IMR-90 (cell line): ENCODE measurements at regions not wholly inside any gene's neighbourhood (a gene's known extent, or its start where the extent isn't known, plus 50 kb on each side); places are given as distances from the start of the nearest gene placed in this dataset.

Experiments used
- ATAC-seq: fragments of 200-7000 bp; cut with Tn5 transposase; 2 replicates; pipeline ENCODE4 v1.9.1; 2020; ENCODE audit warnings: low read depth, mild to moderate bottlenecking, moderate library complexity
- BruUV-seq: library from RNA; stranded (reverse); fragments of 400-500 nt; replicated peaks from 2 replicates; lab custom pipeline; 2021; lab: Mats Ljungman, UMichigan
- CTCF ChIA-PET: fragments of 300-600 bp; formaldehyde crosslinking; extraction: SDS; loops from one replicate; lab custom pipeline; 2021; ENCODE audit warnings: antibody characterized with exemption; lab: Yijun Ruan, JAX
- POLR2A ChIA-PET: fragments of 300-600 bp; sonication (Branson Sonifier 250); formaldehyde crosslinking; loops from one replicate; lab custom pipeline; 2022; ENCODE audit warnings: antibody characterized with exemption; ENCODE audit not compliant: unreplicated experiment; lab: Charles Lee
- DNase-seq: peaks from one replicate; pipeline ENCODE4 v3.0.0; 2013
- H2AFZ ChIP-seq: replicated peaks from 2 replicates; pipeline ENCODE3; 2013; ENCODE audit warnings: low read length, mild to moderate bottlenecking; ENCODE audit not compliant: poor library complexity
- H2AK5ac ChIP-seq: 2 replicates; pipeline ENCODE4 v1.6.1; 2013; ENCODE audit warnings: low read depth, low read length, inconsistent platforms
- H2AK9ac ChIP-seq: replicated peaks from 2 replicates; pipeline ENCODE3; 2013; ENCODE audit warnings: mild to moderate bottlenecking, low read depth, low read length, moderate library complexity; ENCODE audit not compliant: poor library complexity
- H2BK120ac ChIP-seq: 2 replicates; pipeline ENCODE4 v1.6.1; 2013; ENCODE audit warnings: low read depth, low read length, inconsistent platforms
- H2BK15ac ChIP-seq: 3 replicates; pipeline ENCODE4 v1.6.1; 2013; ENCODE audit warnings: low read depth, low read length, inconsistent platforms
- H2BK20ac ChIP-seq: 2 replicates; pipeline ENCODE4 v1.6.1; 2013; ENCODE audit warnings: low read depth, mild to moderate bottlenecking, inconsistent platforms, low read length, moderate library complexity
- H2BK5ac ChIP-seq: 2 replicates; pipeline ENCODE4 v1.6.1; 2013; ENCODE audit warnings: mild to moderate bottlenecking, low read depth, low read length, inconsistent platforms; ENCODE audit not compliant: poor library complexity, severe bottlenecking
- H3K14ac ChIP-seq: replicated peaks from 2 replicates; pipeline ENCODE4 v1.6.1; 2013; ENCODE audit warnings: low read depth, low read length, inconsistent platforms
- H3K18ac ChIP-seq: 2 replicates; pipeline ENCODE4 v1.6.1; 2013; ENCODE audit warnings: low read depth, low read length, control low read depth
- H3K23ac ChIP-seq: 2 replicates; pipeline ENCODE4 v1.6.1; 2013; ENCODE audit warnings: low read depth, low read length, inconsistent platforms
- H3K27ac ChIP-seq: 2 replicates; pipeline ENCODE4 v1.5.1; 2013; ENCODE audit warnings: mild to moderate bottlenecking, control low read depth, low read length; ENCODE audit not compliant: insufficient read depth
- H3K27me3 ChIP-seq: 2 replicates; pipeline ENCODE4 v1.6.1; 2013; ENCODE audit warnings: low read length; ENCODE audit not compliant: control insufficient read depth, insufficient read depth
- H3K36me3 ChIP-seq: 2 replicates; pipeline ENCODE4 v1.6.1; 2013; ENCODE audit warnings: low read length, mixed read lengths; ENCODE audit not compliant: control insufficient read depth, insufficient read depth
- H3K4ac ChIP-seq: 2 replicates; pipeline ENCODE4 v1.6.1; 2013; ENCODE audit warnings: low read depth, low read length, inconsistent platforms
- H3K4me1 ChIP-seq: 2 replicates; pipeline ENCODE4 v1.6.1; 2013; ENCODE audit warnings: low read length, mixed read lengths; ENCODE audit not compliant: control insufficient read depth, insufficient read depth
- H3K4me2 ChIP-seq: 2 replicates; pipeline ENCODE4 v1.6.1; 2013; ENCODE audit warnings: low read depth, mild to moderate bottlenecking, control low read depth, low read length, moderate library complexity
- H3K4me3 ChIP-seq: 2 replicates; pipeline ENCODE4 v1.5.1; 2013; ENCODE audit warnings: low read depth, mild to moderate bottlenecking, control low read depth, low read length, moderate library complexity; ENCODE audit not compliant: insufficient read depth
- H3K56ac ChIP-seq: 2 replicates; pipeline ENCODE4 v1.6.1; 2013; ENCODE audit warnings: low read length, inconsistent platforms; ENCODE audit not compliant: insufficient read depth; ENCODE audit errors: extremely low read depth
- H3K79me1 ChIP-seq, 2 experiments: 2 replicates each; pipeline ENCODE4 v1.6.1; 2013; ENCODE audit warnings: low read length in 2 of 2, inconsistent platforms in 1 of 2, low read depth in 1 of 2
- H3K9ac ChIP-seq: 2 replicates; pipeline ENCODE4 v1.6.1; 2013; ENCODE audit warnings: low read depth, low read length, control low read depth
- H3K9me1 ChIP-seq: 2 replicates; pipeline ENCODE4 v1.6.1; 2013; ENCODE audit warnings: low read length, inconsistent platforms; ENCODE audit not compliant: insufficient read depth
- H3K9me3 ChIP-seq: 2 replicates; pipeline ENCODE4 v1.6.1; 2013; ENCODE audit warnings: low read length; ENCODE audit not compliant: control insufficient read depth, insufficient read depth
- H4K20me1 ChIP-seq: 2 replicates; pipeline ENCODE4 v1.6.1; 2013; ENCODE audit warnings: low read length, inconsistent platforms; ENCODE audit not compliant: insufficient read depth
- H4K5ac ChIP-seq: 2 replicates; pipeline ENCODE4 v1.6.1; 2013; ENCODE audit warnings: mild to moderate bottlenecking, low read depth, low read length, control low read depth
- H4K8ac ChIP-seq, 2 experiments: 2 replicates each; pipeline ENCODE4 v1.6.1; 2013; ENCODE audit warnings: low read depth in 2 of 2, low read length in 2 of 2, control low read depth in 1 of 2, inconsistent platforms in 1 of 2
- H4K91ac ChIP-seq: 2 replicates; pipeline ENCODE4 v1.6.1; 2013; ENCODE audit warnings: low read depth, low read length, inconsistent platforms; ENCODE audit not compliant: insufficient read depth
- BHLHE40 ChIP-seq: fragments of 150-350 bp; IDR thresholded peaks from 2 replicates; pipeline ENCODE4 v1.6.1; 2016; ENCODE audit warnings: mild to moderate bottlenecking, low read depth, low read length
- CEBPB ChIP-seq: IDR thresholded peaks from 2 replicates; pipeline ENCODE4 v1.6.1; 2012; ENCODE audit warnings: low read depth, low read length, improper control_type of control experiment
- CHD1 ChIP-seq: IDR thresholded peaks from 2 replicates; pipeline ENCODE4 v1.6.1; 2012; ENCODE audit warnings: low read depth, low read length, improper control_type of control experiment
- FOS ChIP-seq: fragments of 150-350 bp; IDR thresholded peaks from 2 replicates; pipeline ENCODE4 v1.6.1; 2016; ENCODE audit warnings: low read depth, low read length
- MAFK ChIP-seq: IDR thresholded peaks from 2 replicates; pipeline ENCODE4 v1.6.1; 2012; ENCODE audit warnings: low read depth, low read length, improper control_type of control experiment
- MAZ ChIP-seq: IDR thresholded peaks from 2 replicates; pipeline ENCODE4 v1.6.1; 2012; ENCODE audit warnings: low read depth, mild to moderate bottlenecking, low read length, improper control_type of control experiment, moderate library complexity, borderline replicate concordance
- MXI1 ChIP-seq: IDR thresholded peaks from 2 replicates; pipeline ENCODE4 v1.6.1; 2012; ENCODE audit warnings: low read depth, mild to moderate bottlenecking, low read length, moderate library complexity, borderline replicate concordance
- NFE2L2 ChIP-seq: fragments of 150-350 bp; IDR thresholded peaks from 2 replicates; pipeline ENCODE4 v1.6.1; 2016; ENCODE audit warnings: low read depth, mild to moderate bottlenecking, low read length
- POLR2A ChIP-seq: IDR thresholded peaks from 2 replicates; pipeline ENCODE4 v1.6.1; 2012; ENCODE audit warnings: mild to moderate bottlenecking, low read depth, low read length
- RFX5 ChIP-seq: IDR thresholded peaks from 2 replicates; pipeline ENCODE4 v1.8.0; 2012; ENCODE audit warnings: low read depth, mild to moderate bottlenecking, low read length, moderate library complexity
- SMC3 ChIP-seq: fragments of 150-350 bp; IDR thresholded peaks from 2 replicates; pipeline ENCODE4 v1.6.1; 2016; ENCODE audit warnings: low read depth, mild to moderate bottlenecking, antibody characterized with exemption, low read length, moderate library complexity
- WGBS, 2 experiments: methylation state at CpG; one replicate each; pipeline versions ENCODE4 v1.1.5 to v1.1.7; 2013; ENCODE audit warnings: missing lambda C conversion rate in 2 of 2; ENCODE audit not compliant: insufficient read length in 1 of 2; ENCODE audit errors: extremely low coverage in 2 of 2; 5-methylcytosine and 5-hydroxymethylcytosine counted together
- dilution Hi-C: fragments of 300-500 bp; cut with HindIII; formaldehyde crosslinking; loops from one replicate; pipeline ENCODE4 v1.14.3; 2018; ENCODE audit warnings: low sequenced_read_pairs; ENCODE audit not compliant: unreplicated experiment
- in situ Hi-C: fragments of 300-500 bp; cut with MboI; formaldehyde crosslinking; loops from 3 replicates; pipeline ENCODE4 v1.14.3; 2019; ENCODE audit warnings: low sequenced_read_pairs, inconsistent platforms, mixed read lengths
- intact Hi-C: fragments of 100-400 bp; cut with micrococcal nuclease; formaldehyde crosslinking; loops from 2 replicates; pipeline ENCODE4 v1.10.0; 2022
- TF ChIP-seq, protein P1 (sequence below): fragments of 150-350 bp; IDR thresholded peaks from 2 replicates; pipeline ENCODE4 v1.6.1; 2016; ENCODE audit warnings: low read depth, mild to moderate bottlenecking, low read length, moderate library complexity, borderline replicate concordance
- TF ChIP-seq, protein P2 (sequence below): fragments of 150-350 bp; IDR thresholded peaks from 2 replicates; pipeline ENCODE4 v1.6.1; 2017; ENCODE audit warnings: mild to moderate bottlenecking, antibody characterized with exemption, low read length, low read depth
- TF ChIP-seq, protein P3 (sequence below): conservative IDR thresholded peaks from 2 replicates; pipeline ENCODE4 v1.5.1; 2012; ENCODE audit warnings: mild to moderate bottlenecking, low read depth, low read length, improper control_type of control experiment

DNA sequence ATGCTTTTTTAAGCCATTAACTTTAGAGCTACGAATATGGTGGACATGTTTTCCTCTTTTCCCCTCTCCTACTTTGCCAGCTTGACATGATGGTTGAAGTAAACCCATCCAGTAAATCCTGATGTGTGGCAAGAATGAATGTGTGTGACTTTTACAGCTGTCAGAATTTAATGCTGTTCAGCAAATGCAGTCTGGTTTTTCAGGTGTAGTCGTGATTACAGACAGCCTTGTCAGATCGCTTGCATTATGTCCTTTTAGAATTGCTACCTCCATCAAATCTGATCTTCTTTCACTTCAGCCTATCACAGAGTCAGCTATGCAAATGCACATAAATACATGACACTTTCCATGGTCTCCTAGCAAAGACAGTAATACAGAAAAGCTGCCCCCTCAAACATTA lies 278.5 kb downstream of the FBXO15 start:
- Histone ChIP-seq H3K4ac (no peak overlapping the region), H4K20me1 (no peaks in the 10 kb centered on the region), H3K4me1 (no peaks in the 10 kb centered on the region), H2BK15ac (no peak overlapping the region), H3K23ac (no peak overlapping the region), H3K9me3 (no peaks in the 10 kb centered on the region), H2BK120ac (no peak overlapping the region), H3K4me2 (no peak overlapping the region), H3K79me1 (no peaks in the 10 kb centered on the region), H4K5ac (no peak overlapping the region), H2AFZ (no peak overlapping the region), H3K14ac (no peak overlapping the region), H4K91ac (no peak overlapping the region), H2BK20ac (no peak overlapping the region), H3K36me3 (no peaks in the 10 kb centered on the region), H2AK9ac (no peak overlapping the region), H3K27me3 (peaks cover 5% of the 10 kb centered on the region), H2BK5ac (no peak overlapping the region), H3K4me3 (no peak overlapping the region), H3K56ac (no peak overlapping the region), H2AK5ac (no peak overlapping the region), H4K8ac (no peak overlapping the region), H3K9me1 (0 out of 2 replicates have a peak, but pooled peaks cover 3% of the 10 kb centered on the region), H3K9ac (no peak overlapping the region), H3K18ac (no peak overlapping the region), H3K27ac (no peak overlapping the region)
- intact Hi-C loops: no loop called here
- ChIA-PET POLR2A (interaction anchor here (0.6 kb wide), 1 partner anchor 21 kb away, joined by 3 read pairs; no protein-coding TSS in a partner anchor), CTCF (interaction anchor here (0.6 kb wide), 1 partner anchor 197 kb away, joined by 4 read pairs; no protein-coding TSS in a partner anchor)
- ATAC-seq (no peak), DNase-seq (no peak)
- dilution Hi-C loops: no loop called here
- BruUV-seq: no TSS peak
- in situ Hi-C loops: no loop called here
- 82% methylated on average over 2 of the region's 3 CpGs; no CpG with 5 or more reads in 1 of the 2 experiments for WGBS, 2 experiments
- TF ChIP-seq, protein P1, sequence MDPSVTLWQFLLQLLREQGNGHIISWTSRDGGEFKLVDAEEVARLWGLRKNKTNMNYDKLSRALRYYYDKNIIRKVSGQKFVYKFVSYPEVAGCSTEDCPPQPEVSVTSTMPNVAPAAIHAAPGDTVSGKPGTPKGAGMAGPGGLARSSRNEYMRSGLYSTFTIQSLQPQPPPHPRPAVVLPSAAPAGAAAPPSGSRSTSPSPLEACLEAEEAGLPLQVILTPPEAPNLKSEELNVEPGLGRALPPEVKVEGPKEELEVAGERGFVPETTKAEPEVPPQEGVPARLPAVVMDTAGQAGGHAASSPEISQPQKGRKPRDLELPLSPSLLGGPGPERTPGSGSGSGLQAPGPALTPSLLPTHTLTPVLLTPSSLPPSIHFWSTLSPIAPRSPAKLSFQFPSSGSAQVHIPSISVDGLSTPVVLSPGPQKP: no peak
- TF ChIP-seq MXI1 (no peak), NFE2L2 (no peak), MAFK (no peak), RFX5 (no peak), BHLHE40 (no peak), MAZ (no peak), FOS (no peak), CHD1 (no peak), SMC3 (no peak), POLR2A (no peak), CEBPB (no peak)
- TF ChIP-seq, protein P2, sequence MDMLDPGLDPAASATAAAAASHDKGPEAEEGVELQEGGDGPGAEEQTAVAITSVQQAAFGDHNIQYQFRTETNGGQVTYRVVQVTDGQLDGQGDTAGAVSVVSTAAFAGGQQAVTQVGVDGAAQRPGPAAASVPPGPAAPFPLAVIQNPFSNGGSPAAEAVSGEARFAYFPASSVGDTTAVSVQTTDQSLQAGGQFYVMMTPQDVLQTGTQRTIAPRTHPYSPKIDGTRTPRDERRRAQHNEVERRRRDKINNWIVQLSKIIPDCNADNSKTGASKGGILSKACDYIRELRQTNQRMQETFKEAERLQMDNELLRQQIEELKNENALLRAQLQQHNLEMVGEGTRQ: no peak
- TF ChIP-seq, protein P3, sequence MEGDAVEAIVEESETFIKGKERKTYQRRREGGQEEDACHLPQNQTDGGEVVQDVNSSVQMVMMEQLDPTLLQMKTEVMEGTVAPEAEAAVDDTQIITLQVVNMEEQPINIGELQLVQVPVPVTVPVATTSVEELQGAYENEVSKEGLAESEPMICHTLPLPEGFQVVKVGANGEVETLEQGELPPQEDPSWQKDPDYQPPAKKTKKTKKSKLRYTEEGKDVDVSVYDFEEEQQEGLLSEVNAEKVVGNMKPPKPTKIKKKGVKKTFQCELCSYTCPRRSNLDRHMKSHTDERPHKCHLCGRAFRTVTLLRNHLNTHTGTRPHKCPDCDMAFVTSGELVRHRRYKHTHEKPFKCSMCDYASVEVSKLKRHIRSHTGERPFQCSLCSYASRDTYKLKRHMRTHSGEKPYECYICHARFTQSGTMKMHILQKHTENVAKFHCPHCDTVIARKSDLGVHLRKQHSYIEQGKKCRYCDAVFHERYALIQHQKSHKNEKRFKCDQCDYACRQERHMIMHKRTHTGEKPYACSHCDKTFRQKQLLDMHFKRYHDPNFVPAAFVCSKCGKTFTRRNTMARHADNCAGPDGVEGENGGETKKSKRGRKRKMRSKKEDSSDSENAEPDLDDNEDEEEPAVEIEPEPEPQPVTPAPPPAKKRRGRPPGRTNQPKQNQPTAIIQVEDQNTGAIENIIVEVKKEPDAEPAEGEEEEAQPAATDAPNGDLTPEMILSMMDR: no peak
